ENCODE measurements at regions not wholly inside any gene's neighbourhood (a gene's known extent, or its start where the extent isn't known, plus 50 kb on each side); places are given as distances from the start of the nearest gene placed in this dataset.
"Not testable (repeated sequence)": the region's sequence is repeated elsewhere in the genome, so short reads cannot be mapped to it uniquely, and the experiment has no call there.

DNA sequence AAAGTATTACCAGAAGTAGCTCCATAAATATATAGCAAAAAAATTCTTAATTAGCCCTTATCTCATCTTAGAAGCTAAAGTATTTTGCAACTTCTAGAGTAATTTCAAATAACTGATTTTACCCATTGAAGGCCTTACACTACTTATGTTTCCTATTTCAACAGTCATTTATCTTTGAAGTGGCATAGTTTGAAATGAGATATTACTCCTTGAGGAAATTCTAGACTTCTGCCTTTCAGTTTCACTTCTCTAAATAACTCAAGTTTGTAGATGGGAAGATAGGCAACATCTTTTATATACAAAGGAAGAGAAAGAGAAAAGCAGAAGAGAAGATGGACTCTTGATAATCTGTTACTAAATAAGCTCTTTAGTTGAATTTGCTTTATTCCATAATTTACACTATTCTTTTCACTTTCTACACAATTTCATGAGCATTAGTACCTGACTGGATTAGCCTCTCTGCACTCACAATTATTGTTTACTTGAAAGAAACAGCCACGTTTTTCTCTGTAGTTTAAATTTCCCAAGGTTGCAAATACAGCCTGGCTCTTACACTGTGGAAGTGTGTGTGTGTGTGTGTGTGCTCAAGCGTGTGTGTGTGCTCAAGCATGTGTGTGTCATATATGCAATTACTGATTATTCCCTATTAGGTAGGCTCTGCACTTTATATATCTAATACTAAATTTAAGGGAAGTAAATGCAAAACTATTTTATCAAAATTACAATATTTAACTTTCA lies 60.6 kb upstream of the EMB start:
- DNase-seq, result no peak

- not testable (repeated sequence) for DNase-seq
Measured at GRCh38 chr5:50513028-50513457, 72.0 kb upstream of the EMB start.

- DNase-seq, result peak; percentile 50
Measured at GRCh38 chr5:50521060-50521459, 80.0 kb upstream of the EMB start.

GRCh38 chr5:50527514-50528060 lies 86.5 kb upstream of the EMB start:
- not testable (repeated sequence) for DNase-seq

DNA sequence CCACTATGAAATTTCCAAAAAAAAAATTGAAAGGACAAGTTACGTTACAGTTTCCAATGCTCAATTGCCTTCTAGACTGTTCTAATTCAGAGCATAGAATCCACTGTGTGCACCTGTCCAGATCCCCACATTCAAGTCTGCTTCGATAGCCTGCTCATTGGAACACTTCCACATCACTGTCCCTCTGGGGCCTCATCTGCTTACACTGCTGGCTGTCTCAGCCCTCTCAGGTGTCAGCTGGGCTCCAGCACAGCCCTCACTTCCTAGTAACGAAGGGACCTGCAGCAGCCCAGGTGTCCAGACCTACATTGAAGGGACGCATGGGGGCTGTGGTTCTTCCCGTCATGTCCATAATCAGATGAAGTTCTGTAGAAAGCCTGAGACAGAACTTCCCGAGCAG lies 94.3 kb upstream of the EMB start:
- no peak for DNase-seq

DNA sequence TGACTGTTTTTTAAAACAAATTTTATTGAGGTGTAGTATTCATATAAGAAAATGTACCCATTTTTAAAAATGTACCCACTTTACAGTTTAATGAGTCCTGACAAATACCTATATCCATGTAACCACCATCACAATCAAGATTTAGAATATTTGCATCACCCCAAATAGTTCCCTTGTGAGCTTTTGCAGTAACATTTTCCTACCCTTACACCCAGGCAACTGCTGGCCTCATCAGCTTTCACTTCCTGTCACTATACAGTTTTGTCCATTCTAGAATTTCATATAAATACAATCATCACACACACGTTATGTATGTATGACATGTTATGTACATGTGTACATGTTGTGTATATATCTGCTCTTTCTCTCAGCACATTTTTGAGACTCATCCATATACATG lies 96.4 kb upstream of the EMB start:
- DNase-seq, result not testable (repeated sequence)

GRCh38 chr5:50547303-50547702 lies 106.2 kb upstream of the EMB start:
- DNase-seq, result no peak

DNA sequence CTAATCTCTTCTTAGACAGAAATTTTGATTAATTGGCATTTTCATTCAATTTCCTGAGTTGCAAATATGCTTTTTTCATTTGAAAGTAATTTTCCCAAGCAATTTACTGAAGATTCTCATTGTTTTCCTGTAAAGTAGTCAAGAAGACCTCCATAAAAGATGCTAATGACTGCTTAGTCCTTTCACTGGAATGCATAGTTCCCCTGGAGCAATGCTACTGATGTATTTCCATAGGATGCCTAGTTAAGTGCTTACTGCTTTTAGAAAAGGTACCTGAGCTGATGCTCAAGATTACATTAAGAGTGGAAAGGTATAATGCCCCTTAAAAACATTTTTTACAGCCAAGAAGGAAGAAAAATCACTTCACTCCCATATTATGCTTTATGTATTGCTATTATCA lies 109.2 kb upstream of the EMB start:
- no peak for DNase-seq

- no peak for DNase-seq
Measured at GRCh38 chr5:50550993-50551392, 109.9 kb upstream of the EMB start.

DNA sequence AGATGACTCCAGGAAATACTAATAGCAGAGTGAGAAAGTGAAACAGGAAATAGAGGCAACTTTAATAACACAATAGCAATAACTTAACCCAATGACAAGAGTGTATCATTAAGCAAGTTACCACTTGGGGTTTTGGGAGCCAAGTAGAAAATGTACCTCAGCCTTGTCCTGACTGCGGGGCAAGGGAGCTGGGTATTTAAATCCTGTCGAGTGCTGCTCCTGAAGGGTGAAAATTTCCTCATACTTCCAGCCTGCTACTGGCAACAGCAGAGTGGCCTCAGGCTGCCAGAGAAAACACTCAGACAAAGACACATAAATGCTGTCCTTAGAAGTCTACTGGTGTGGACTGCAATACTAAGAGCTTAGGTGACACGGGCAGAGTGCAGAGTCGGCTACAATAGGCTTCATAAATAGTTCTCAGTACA lies 112.5 kb upstream of the EMB start:
- peak; percentile 85 for DNase-seq

- DNase-seq, result not testable (repeated sequence)
Measured at GRCh38 chr5:50558640-50559039, 107.8 kb upstream of the PARP8 start.

DNA sequence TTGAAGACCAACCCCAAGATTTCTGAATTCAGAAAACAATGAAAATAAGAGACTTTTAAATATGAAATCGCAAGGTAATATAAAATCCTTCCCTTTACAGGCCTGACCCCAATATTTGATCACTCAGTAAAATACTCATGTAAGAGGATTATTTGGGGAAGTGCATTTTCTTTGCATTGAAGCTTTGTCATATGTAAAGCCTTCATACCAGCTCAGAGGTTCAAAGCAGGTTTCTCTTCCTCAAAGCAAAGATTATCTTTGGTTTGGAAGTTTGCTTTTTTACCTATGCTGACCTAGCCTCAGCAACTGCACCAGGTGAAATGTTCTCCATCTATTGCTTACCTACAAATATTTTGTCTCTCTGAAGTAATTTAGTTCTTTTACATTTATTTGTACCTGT lies 106.5 kb upstream of the PARP8 start:
- DNase-seq, result no peak

DNA sequence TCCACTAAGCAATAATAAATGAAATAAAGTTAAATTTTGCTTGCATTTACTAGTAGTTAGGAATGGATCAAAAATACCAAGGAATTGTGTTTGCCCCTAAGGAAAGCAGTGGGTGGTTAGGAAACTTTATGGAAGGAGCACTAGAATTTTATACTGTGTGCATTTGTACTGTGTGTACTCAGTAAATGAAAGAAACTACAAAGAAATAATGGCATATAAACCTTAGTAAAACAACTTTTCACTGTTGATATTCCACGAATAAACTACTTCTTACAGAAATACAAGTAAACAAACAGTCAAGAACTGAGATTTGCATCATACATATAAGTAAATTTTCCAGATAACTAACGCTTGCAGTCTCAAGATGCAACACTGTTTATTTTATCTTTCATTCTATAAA lies 103.7 kb upstream of the PARP8 start:
- no peak for DNase-seq

GRCh38 chr5:50564079-50564478 lies 102.4 kb upstream of the PARP8 start:
- DNase-seq, result no peak

- DNase-seq, result no peak
Measured at GRCh38 chr5:50564558-50564957, 101.9 kb upstream of the PARP8 start.

DNA sequence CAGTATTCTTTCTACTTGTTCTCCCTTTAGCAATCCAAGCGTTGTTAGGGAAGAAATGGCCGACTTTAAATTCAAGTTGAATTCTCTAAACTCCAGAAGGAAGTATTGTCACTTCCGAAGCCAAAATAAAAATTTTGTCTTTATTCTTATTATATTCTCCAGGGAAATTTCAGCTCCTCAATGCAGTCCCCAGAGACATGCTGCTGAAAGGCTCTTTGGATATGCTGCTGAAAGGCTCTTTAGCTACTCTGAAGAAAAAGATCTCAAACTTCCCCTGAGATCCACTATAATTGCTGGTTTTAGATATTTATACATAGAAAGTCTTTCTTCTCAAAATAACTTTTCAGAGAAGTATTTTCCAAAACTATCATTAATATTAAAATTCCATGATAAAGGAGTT lies 92.3 kb upstream of the PARP8 start:
- no peak for DNase-seq

GRCh38 chr5:50575740-50576139 lies 90.7 kb upstream of the PARP8 start:
- DNase-seq, result no peak

- no peak for DNase-seq
Measured at GRCh38 chr5:50576265-50576664, 90.2 kb upstream of the PARP8 start.

- no peak for DNase-seq
Measured at GRCh38 chr5:50576686-50577256, 89.7 kb upstream of the PARP8 start.

DNA sequence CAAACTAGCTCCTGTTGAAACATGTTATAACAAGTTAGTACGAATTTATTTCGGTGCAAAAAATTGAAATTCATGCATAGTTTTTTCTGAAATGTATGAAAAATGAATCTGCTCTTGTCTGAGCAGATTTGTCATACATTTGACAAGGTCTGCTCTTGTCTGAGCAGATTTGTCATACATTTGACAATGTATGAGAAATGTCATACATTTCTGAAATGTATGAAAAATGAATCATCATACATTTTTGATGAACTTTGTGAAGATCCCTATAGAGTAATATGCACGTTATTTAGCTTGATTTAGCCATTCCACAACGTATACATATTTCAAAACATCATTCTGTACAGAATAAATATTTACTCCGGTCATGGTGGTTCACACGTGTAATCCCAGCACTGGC lies 85.9 kb upstream of the PARP8 start:
- no peak for DNase-seq

GRCh38 chr5:50581845-50582244 lies 84.6 kb upstream of the PARP8 start:
- DNase-seq, result not testable (repeated sequence)

- DNase-seq, result no peak
Measured at GRCh38 chr5:50582699-50583098, 83.7 kb upstream of the PARP8 start.

DNA sequence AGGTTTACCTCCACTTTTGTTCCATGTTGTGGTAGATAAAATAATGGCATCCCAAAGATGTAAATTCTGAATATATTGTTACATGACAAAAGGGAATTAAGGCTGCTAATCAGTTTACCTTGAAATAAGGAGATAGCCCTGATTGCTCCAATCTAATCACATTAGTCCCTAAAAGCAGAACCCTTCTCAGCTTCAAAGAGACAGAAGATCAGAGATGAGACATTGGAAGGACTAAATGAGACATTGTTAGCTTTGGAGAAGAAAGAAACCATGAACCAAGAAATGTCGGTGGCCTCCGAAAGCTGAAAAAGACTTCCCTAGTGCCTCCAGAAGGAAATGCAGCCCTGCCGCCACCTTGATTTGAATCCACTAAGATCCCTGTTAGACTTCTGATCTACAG lies 82.8 kb upstream of the PARP8 start:
- no peak for DNase-seq

GRCh38 chr5:50588471-50588870 lies 78.0 kb upstream of the PARP8 start:
- peak; percentile 82 for DNase-seq
